OCI-LY3 (cell line): ENCODE measurements at regions not wholly inside any gene's neighbourhood (a gene's known extent, or its start where the extent isn't known, plus 50 kb on each side); places are given as distances from the start of the nearest gene placed in this dataset.
"Not testable (repeated sequence)": the region's sequence is repeated elsewhere in the genome, so short reads cannot be mapped to it uniquely, and the experiment has no call there.

Experiments
- H2AFZ ChIP-seq: fragments of 200-600, 300-600 bp; shearing (Covaris generic); 2 replicates; pipeline ENCODE4 v1.6.0; 2014; ENCODE audit warnings: antibody characterized with exemption, low read depth, low read length
- H3K27ac ChIP-seq: fragments of 200-600, 300-600 bp; sonication (generic); 2 replicates; pipeline ENCODE4 v1.5.1; 2014; ENCODE audit warnings: mild to moderate bottlenecking, low read length, moderate library complexity, mixed read lengths
- H3K27me3 ChIP-seq: fragments of 200-600, 300-600 bp; sonication (generic); 2 replicates; pipeline ENCODE4 v1.6.1; 2014; ENCODE audit warnings: low read depth, low read length, mixed read lengths
- H3K36me3 ChIP-seq: fragments of 200-600, 300-600 bp; sonication (generic); replicated peaks from 2 replicates; pipeline ENCODE3; 2014; ENCODE audit warnings: low read depth, low read length, mixed read lengths
- H3K4me1 ChIP-seq: fragments of 300-600, 200-600 bp; sonication (generic); 2 replicates; pipeline ENCODE4 v1.6.1; 2014; ENCODE audit warnings: low read length, mixed read lengths
- H3K4me2 ChIP-seq: fragments of 200-600, 300-600 bp; sonication (generic); 2 replicates; pipeline ENCODE4 v1.6.1; 2014; ENCODE audit warnings: low read length, mixed read lengths
- H3K4me3 ChIP-seq: fragments of 300-600, 200-600 bp; sonication (generic); 2 replicates; pipeline ENCODE4 v1.5.1; 2014; ENCODE audit warnings: antibody characterized with exemption, mild to moderate bottlenecking, low read length, moderate library complexity
- H3K79me2 ChIP-seq: fragments of 300-600, 200-600 bp; shearing (Covaris generic); 2 replicates; pipeline ENCODE4 v1.6.1; 2014; ENCODE audit warnings: mild to moderate bottlenecking, low read length, mixed read lengths
- H3K9ac ChIP-seq: fragments of 300-600, 200-600 bp; shearing (Covaris generic); 2 replicates; pipeline ENCODE4 v1.6.0; 2014; ENCODE audit warnings: mild to moderate bottlenecking, low read length, moderate library complexity
- H3K9me3 ChIP-seq: fragments of 200-600, 300-600 bp; shearing (Covaris generic); 2 replicates; pipeline ENCODE4 v1.6.1; 2014; ENCODE audit warnings: low read length, mixed read lengths; ENCODE audit not compliant: insufficient read depth
- H4K20me1 ChIP-seq: fragments of 200-600, 300-600 bp; sonication (generic); 2 replicates; pipeline ENCODE4 v1.6.1; 2016; ENCODE audit warnings: low read length, mixed read lengths; ENCODE audit not compliant: insufficient read depth
- CTCF ChIP-seq: fragments of 200-600, 300-600 bp; sonication (generic); IDR thresholded peaks from 2 replicates; pipeline ENCODE4 v1.5.1; 2014; ENCODE audit warnings: antibody characterized with exemption, low read length, low read depth
- EZH2phosphoT487 ChIP-seq: fragments of 200-600 bp; shearing (Covaris generic); IDR thresholded peaks from 2 replicates; pipeline ENCODE4 v1.6.1; 2018; ENCODE audit warnings: antibody characterized with exemption, mixed run types, low read depth

GRCh38 chr2:224099861-224100643 lies 61.0 kb upstream of the SERPINE2 start:
- H3K36me3 ChIP-seq = no peaks in the 10 kb centered on the region
- H3K4me1 ChIP-seq = peaks cover 4% of the 10 kb centered on the region; the same call in 1 of the 2 replicates
- TF ChIP-seq CTCF (no peak), EZH2phosphoT487 (no peak)
- H4K20me1 ChIP-seq = no peaks in the 10 kb centered on the region
- H3K27me3 ChIP-seq = peaks cover 9% of the 10 kb centered on the region; the same call in 1 of the 2 replicates
- no peak overlapping the region for H3K4me3 ChIP-seq
- H2AFZ ChIP-seq = no peak overlapping the region
- no peaks in the 10 kb centered on the region for H3K9me3 ChIP-seq
- no peak overlapping the region for H3K9ac ChIP-seq
- H3K27ac ChIP-seq = no peak overlapping the region
- H3K4me2 ChIP-seq = no peak overlapping the region
- H3K79me2 ChIP-seq = no peaks in the 10 kb centered on the region

GRCh38 chr2:224098481-224099230 lies 59.6 kb upstream of the SERPINE2 start:
- Histone ChIP-seq H2AFZ (no peak overlapping the region), H3K36me3 (no peaks in the 10 kb centered on the region), H3K9ac (no peak overlapping the region), H3K79me2 (no peaks in the 10 kb centered on the region), H4K20me1 (no peaks in the 10 kb centered on the region), H3K4me3 (no peak overlapping the region), H3K27me3 (peaks cover 9% of the 10 kb centered on the region; the same call in 1 of the 2 replicates), H3K4me2 (no peak overlapping the region), H3K9me3 (no peaks in the 10 kb centered on the region), H3K4me1 (peaks cover 4% of the 10 kb centered on the region; the same call in 1 of the 2 replicates), H3K27ac (no peak overlapping the region)
- TF ChIP-seq CTCF (no peak), EZH2phosphoT487 (no peak)

- H3K27ac ChIP-seq = no peak overlapping the region
- peaks cover 6% of the 10 kb centered on the region; the same call in 1 of the 2 replicates for H3K27me3 ChIP-seq
- H4K20me1 ChIP-seq = no peaks in the 10 kb centered on the region
- no peak overlapping the region for H3K9ac ChIP-seq
- H3K36me3 ChIP-seq = no peaks in the 10 kb centered on the region
- H3K4me3 ChIP-seq = no peak overlapping the region
- no peak overlapping the region for H3K4me2 ChIP-seq
- no peaks in the 10 kb centered on the region for H3K79me2 ChIP-seq
- H3K9me3 ChIP-seq = no peaks in the 10 kb centered on the region
- H3K4me1 ChIP-seq = peaks cover 4% of the 10 kb centered on the region; the same call in 1 of the 2 replicates
- TF ChIP-seq CTCF (no peak), EZH2phosphoT487 (no peak)
- H2AFZ ChIP-seq = no peak overlapping the region
Measured at GRCh38 chr2:224094413-224094812, 55.3 kb upstream of the SERPINE2 start.

- not testable (repeated sequence) for H3K4me3 ChIP-seq, H3K27me3 ChIP-seq, H3K27ac ChIP-seq, H3K9me3 ChIP-seq, H3K9ac ChIP-seq, H3K79me2 ChIP-seq, H3K4me2 ChIP-seq, H2AFZ ChIP-seq, H3K36me3 ChIP-seq, H4K20me1 ChIP-seq, H3K4me1 ChIP-seq
Measured at GRCh38 chr2:224091671-224092070, 52.6 kb upstream of the SERPINE2 start.

- not testable (repeated sequence) for H3K27ac ChIP-seq, H2AFZ ChIP-seq, H4K20me1 ChIP-seq, H3K4me3 ChIP-seq, H3K27me3 ChIP-seq, H3K9me3 ChIP-seq, H3K79me2 ChIP-seq, H3K9ac ChIP-seq, H3K4me1 ChIP-seq, H3K4me2 ChIP-seq, H3K36me3 ChIP-seq
Measured at GRCh38 chr2:224089606-224090005, 50.5 kb upstream of the SERPINE2 start.
